Hematopoietic multipotent progenitor cell treated with erythropoietin and hydrocortisone succinate and interleukin-3 and kit ligand, for 15 days (in vitro differentiated cells): ENCODE measurements at regions not wholly inside any gene's neighbourhood (a gene's known extent, or its start where the extent isn't known, plus 50 kb on each side); places are given as distances from the start of the nearest gene placed in this dataset.
"Not testable (repeated sequence)": the region's sequence is repeated elsewhere in the genome, so short reads cannot be mapped to it uniquely, and the experiment has no call there.

Source experiments
- DNase-seq: peaks from one replicate; pipeline ENCODE4 v3.0.0-alpha.2; 2015; ENCODE audit warnings: low spot score

GRCh38 chr16:65426484-65426883, 304.6 kb upstream of the CDH11 start:
- no peak for DNase-seq

- no peak for DNase-seq
Measured at GRCh38 chr16:65422934-65423333, 301.1 kb upstream of the CDH11 start.

DNA sequence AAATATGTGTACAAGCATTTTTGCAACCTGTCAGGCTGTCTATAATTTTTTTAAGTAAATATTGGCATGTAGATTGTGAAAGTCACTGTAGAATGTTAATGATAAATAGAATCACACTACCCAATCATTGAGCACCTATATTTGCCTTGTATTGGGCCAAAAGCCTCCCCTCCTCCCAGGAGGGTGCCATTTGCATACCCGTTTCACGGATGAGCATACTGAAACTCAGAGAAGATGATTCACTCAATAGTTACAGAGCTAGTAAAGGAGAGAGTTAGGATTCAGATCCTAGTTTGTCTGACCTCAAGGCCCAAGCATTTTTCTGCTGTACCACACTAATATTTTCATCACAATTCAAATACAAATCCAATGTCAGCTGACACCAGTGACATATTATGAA, 299.7 kb upstream of the CDH11 start:
- DNase-seq: no peak

DNA sequence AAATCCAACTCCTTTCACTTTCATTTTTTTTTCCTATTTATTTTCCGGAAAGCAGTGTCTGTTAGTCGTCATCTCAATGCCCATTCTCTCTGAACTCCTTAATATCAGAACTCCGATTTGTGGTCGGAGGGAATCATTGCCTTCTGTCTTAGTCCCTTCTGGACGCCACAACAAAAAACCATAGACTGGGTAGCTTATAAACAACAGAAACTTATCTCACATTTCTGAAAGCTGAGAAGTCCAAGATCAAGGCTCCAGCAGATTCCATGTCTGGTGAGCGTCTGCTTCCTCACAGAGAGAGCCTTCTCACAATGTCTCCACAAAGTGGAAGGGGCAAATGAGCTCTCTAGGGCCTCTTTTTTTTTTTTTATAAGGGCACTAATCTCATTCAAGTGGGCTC, 296.6 kb upstream of the CDH11 start:
- DNase-seq: no peak

DNA sequence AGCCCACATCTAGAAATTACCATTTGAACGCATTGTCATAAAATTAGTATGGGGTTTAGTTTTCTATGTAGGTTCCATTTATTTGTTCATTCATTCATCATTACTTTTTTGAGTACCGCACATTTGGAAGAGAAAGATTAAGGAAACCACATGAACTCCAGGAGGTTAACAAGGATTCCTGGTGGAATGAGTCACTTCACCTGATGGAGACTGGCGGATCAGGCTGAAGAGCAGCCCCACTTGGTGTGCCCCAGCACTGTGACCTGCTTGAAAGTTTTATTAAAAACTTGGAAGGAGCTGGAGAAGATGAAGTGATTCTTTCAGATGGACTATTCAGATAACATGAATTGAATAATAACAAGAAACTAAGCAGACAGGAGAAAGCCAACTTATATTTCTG, 293.6 kb upstream of the CDH11 start:
- DNase-seq: no peak

- no peak for DNase-seq
Measured at GRCh38 chr16:65414284-65414984, 292.6 kb upstream of the CDH11 start.

DNA sequence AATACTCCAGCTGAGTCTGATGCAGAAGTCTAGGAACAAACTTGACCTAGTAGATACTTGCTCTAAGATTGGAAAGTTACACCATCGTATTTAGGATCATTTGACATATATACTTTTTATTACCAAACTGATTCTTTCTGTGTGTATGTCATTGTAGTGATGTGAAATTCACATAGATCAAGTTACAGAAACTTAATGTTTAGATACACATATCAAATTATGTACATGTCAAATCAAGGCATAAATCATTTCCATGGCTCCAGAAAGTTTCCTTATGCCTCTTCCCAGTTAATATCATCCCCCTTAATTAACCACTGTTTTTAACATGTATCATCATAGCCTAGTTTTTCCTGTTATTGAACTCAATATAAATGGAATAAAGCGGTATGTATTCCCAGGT, 292.0 kb upstream of the CDH11 start:
- no peak for DNase-seq

- no peak for DNase-seq
Measured at GRCh38 chr16:65410801-65411200, 288.9 kb upstream of the CDH11 start.

GRCh38 chr16:65409510-65409909, 287.6 kb upstream of the CDH11 start:
- no peak for DNase-seq

DNA sequence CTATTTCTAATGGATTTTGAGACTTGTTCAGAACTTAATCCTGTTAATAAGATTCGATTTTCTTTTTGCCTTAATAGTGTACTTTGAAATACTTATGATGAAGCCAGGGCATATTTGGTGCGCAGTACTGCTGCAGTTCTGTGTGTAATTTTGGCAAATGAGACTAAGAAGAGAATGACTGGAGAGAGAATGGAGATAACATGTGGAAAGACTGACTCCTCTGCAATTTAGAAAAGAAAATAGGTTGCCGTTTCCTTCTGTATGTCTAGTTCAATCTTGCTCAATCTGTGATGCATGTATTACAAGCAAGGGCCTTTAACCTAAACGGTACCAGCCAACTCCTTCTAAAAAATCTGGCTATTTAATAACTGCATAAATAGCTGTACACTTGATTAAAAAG, 285.1 kb upstream of the CDH11 start:
- no peak for DNase-seq

GRCh38 chr16:65406116-65406515, 284.3 kb upstream of the CDH11 start:
- no peak for DNase-seq

- no peak for DNase-seq
Measured at GRCh38 chr16:65394281-65394680, 272.4 kb upstream of the CDH11 start.

DNA sequence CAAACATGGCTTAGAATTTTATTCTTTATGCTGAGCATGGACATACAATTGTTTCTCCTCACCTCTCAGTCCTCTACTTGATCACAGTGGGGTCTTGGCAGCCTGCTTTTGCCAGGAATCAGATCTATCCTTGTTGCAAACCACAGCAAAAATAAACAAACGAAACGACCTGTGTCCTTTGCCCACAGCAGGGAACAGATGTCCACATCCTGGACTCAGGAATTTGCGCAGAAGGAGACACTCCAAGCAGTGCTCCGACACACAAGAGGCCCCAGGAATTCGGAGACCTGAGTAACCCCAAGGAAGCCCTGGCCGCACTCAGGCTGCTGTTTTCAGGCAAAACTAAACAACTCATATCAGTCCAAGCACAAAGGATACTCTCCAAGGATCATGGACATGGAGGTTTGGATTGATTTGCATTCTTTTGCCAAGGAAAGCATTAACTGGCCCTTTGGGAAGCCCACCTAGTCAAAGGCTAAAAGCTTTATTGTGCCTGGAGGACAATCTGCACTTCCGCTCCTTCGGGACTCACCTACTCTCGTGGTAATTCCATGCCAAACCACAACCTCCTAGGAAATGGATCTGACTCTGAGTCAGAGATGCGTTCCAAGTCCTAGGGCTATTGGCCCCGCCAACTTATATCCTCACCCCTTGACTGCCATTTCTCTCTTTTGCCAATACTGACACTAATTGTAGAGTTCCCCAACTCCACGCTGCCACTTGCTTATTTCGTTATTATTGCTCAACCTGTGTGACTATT, 271.1 kb upstream of the CDH11 start:
- DNase-seq: no peak

GRCh38 chr16:65388592-65388991, 266.7 kb upstream of the CDH11 start:
- DNase-seq: no peak

DNA sequence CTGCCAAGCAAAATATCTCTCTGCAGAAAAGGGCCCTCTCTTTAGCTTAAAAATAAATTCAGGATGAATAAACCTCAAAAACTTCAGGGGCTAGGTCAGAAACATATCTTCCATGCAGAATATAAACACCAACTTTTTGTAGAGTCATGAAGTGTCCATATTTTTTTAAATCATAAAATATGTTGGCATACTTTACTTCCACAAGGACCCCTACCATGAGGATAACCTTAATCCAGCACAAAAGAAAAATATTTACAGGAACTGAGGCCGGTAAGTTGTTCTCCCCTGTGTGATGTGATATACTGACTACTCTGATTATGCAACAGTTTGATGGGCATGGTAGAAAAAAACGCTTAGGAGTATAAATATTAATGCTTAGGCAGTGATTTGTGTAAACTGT, 264.8 kb upstream of the CDH11 start:
- no peak for DNase-seq

GRCh38 chr16:65384441-65384840, 262.6 kb upstream of the CDH11 start:
- no peak for DNase-seq

DNA sequence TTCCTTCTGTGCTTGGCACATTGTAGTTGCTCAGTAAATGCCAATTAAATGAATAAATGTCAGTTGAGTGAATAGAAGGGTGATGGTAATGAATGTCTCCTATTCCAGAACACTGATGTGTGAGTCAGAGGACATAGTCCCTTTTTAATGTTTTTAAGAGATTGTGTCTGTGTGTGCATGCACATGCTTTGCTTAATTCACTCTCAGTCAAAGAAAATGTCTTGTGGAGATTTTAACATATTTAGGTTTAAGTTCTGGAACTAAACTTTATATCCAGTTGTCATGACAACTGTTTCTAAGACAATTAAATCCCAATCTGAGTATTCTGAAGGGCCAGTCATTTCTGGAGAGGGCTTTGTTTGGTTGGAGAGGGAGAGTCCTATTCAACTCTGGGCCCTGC, 255.3 kb upstream of the CDH11 start:
- no peak for DNase-seq

GRCh38 chr16:65376601-65377000, 254.7 kb upstream of the CDH11 start:
- no peak for DNase-seq

DNA sequence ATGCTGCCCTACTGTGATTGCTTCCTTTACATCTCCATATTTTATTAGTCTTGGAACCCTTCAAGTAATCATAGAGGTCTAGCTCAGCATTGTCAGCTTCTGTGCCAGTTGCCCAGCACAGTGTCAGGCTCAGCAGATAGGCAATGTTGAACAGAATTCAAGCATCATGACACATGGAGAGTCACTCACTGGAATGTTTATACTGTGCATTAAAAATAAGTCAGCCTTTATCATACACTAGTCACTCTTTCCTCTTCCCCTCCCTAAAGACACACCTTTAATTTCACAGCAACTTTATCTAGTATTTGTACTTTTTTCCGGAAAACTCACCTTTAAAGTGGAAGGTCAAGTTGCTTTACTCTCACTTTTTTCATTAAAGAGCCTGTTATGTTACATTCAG, 253.8 kb upstream of the CDH11 start:
- DNase-seq: no peak

DNA sequence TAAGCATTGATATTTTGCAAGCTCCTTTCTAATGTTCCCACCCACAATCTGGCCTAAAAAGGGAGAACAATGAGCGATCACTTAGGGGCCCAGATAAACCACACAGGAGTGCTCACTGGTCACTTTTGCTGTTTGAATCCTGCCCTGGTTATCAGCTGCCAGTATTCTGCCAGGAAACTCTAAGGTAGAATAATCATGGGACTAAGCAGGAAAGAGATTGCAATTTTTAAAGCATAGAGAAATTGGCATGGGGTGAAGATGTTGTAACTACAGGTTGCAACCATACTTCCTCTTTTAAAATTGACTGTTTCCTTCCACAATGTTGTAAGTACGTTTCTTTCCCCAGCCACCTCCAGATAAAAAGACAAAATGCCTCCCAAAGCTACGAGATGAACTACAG, 251.2 kb upstream of the CDH11 start:
- DNase-seq: no peak

GRCh38 chr16:65372171-65372570, 250.3 kb upstream of the CDH11 start:
- DNase-seq: no peak

DNA sequence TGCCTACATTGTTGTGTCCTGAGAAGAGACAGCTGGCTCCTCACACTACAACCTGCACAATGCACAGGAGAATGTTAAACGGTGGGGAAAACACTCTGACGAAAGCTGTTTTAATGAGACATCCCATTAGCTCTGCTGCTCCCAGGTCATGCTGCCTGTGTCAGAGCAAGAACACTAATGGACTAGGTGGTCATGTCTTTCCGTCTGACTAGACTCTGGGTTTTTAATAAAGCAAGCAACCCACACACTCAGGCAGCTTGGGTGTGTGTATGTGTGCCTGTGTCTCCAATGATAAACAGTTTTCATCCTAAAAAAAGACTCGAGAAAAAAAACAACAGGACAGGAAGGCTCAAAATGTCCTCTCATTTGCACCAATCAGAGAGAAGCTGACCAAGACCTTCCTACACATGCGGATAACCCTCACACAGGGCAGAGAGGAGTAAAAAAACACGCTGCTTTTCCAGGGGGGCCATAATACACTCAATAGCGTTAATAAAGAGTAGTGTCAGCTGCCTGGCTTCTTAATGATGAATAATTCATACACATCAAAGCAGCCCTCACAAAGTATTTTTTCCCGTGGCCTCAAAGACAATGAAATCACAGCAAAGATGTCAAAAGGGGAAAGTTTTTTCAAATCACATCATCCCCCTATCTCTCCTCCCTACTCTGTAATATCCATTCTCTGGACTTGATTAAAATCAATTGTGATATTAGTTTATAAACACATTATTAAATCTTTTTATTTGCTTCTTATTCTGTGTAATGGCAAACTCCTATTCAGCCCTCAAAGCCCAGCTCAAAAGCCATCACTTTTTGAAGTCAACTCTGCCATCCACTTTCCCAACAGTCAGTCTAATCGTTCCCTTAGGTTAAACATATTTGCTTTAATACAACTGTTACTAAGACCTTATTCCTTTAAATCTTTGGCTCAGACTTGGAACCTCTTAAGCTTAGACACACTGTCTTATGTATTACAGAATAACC, 244.2 kb upstream of the CDH11 start:
- no peak for DNase-seq

DNA sequence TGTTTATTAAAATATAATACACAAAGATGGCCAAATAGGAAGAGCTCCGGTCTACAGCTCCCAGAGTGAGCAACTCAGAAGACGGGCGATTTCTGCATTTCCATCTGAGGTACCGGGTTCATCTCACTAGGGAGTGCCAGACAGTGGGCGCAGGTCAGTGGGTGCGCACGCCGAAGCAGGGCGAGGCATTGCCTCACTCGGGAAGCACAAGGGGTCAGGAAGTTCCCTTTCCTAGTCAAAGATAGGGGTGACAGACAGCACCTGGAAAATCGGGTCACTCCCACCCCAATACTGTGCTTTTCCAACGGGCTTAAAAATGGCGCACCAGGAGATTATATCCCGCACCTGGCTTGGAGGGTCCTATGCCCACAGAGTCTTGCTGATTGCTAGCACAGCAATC, 234.9 kb upstream of the CDH11 start:
- DNase-seq: not testable (repeated sequence)
